Suppressor macrophage treated with lipopolysaccharide for 1 hour (primary cell): ENCODE measurements at regions not wholly inside any gene's neighbourhood (a gene's known extent, or its start where the extent isn't known, plus 50 kb on each side); places are given as distances from the start of the nearest gene placed in this dataset.
A peak's percentile ranks its signal among the peaks of the same experiment; 100 is the strongest.
"Not testable (repeated sequence)": the region's sequence is repeated elsewhere in the genome, so short reads cannot be mapped to it uniquely, and the experiment has no call there.

Experiments used
- DNase-seq, 3 donors: peaks; one replicate each; pipeline ENCODE4 v3.0.0-alpha.2; 2020 to 2022

GRCh38 chr4:87901422-87901992 is 68.7 kb downstream of the MEPE start:
- no peak for DNase-seq

- DNase-seq, result no peak
Measured at GRCh38 chr4:87904639-87905160, 70.8 kb upstream of the SPP1 start.

- DNase-seq, result no peak
Measured at GRCh38 chr4:87908336-87908735, 67.2 kb upstream of the SPP1 start.

- no peak for DNase-seq
Measured at GRCh38 chr4:87910795-87911194, 64.7 kb upstream of the SPP1 start.

GRCh38 chr4:87911252-87911774 is 64.2 kb upstream of the SPP1 start:
- no peak for DNase-seq

GRCh38 chr4:87912164-87913004 is 63.1 kb upstream of the SPP1 start:
- DNase-seq, result no peak

GRCh38 chr4:87913896-87914295 is 61.6 kb upstream of the SPP1 start:
- peak; percentile 48 to 62 (median 58) for DNase-seq

- DNase-seq, result no peak
Measured at GRCh38 chr4:87915621-87916020, 59.9 kb upstream of the SPP1 start.

- peak; percentile 57 to 72 (median 59) for DNase-seq
Measured at GRCh38 chr4:87916626-87917025, 58.9 kb upstream of the SPP1 start.

GRCh38 chr4:87917911-87918310 is 57.6 kb upstream of the SPP1 start:
- DNase-seq, result not testable (repeated sequence)

- DNase-seq, result no peak
Measured at GRCh38 chr4:87918314-87919058, 57.0 kb upstream of the SPP1 start.

GRCh38 chr4:87919304-87919703 is 56.2 kb upstream of the SPP1 start:
- DNase-seq, result not testable (repeated sequence)

GRCh38 chr4:87919941-87920340 is 55.6 kb upstream of the SPP1 start:
- DNase-seq, result peak in 2 of 3 donors; percentile 6 to 28

- no peak for DNase-seq
Measured at GRCh38 chr4:87920478-87920877, 55.0 kb upstream of the SPP1 start.

GRCh38 chr4:87921626-87922479 is 53.7 kb upstream of the SPP1 start:
- DNase-seq, result not testable (repeated sequence)

GRCh38 chr4:87924146-87924545 is 51.4 kb upstream of the SPP1 start:
- not testable (repeated sequence) for DNase-seq
